Nephron (organoid): ENCODE measurements at regions not wholly inside any gene's neighbourhood (a gene's known extent, or its start where the extent isn't known, plus 50 kb on each side); places are given as distances from the start of the nearest gene placed in this dataset.

Experiments used
- H3K27ac Mint-ChIP-seq, 3 experiments: 2 replicates each; pipeline ENCODE4 v1.8.0; 2020; ENCODE audit warnings: mixed read lengths in 3 of 3, mild to moderate bottlenecking in 2 of 3, moderate library complexity in 1 of 3
- H3K27me3 Mint-ChIP-seq: 2 replicates; pipeline ENCODE4 v1.8.0; 2021; ENCODE audit warnings: low read depth, mild to moderate bottlenecking, moderate library complexity, mixed read lengths
- H3K36me3 Mint-ChIP-seq: 2 replicates; pipeline ENCODE4 v1.8.0; 2020; ENCODE audit warnings: low read depth, mixed read lengths
- H3K4me1 Mint-ChIP-seq: 2 replicates; pipeline ENCODE4 v1.8.0; 2020; ENCODE audit warnings: mixed read lengths
- H3K4me3 Mint-ChIP-seq, 3 experiments: 2 replicates each; pipeline ENCODE4 v1.8.0; 2020; ENCODE audit warnings: mild to moderate bottlenecking in 3 of 3, mixed read lengths in 3 of 3, moderate library complexity in 2 of 3
- H3K9me3 Mint-ChIP-seq: 2 replicates; pipeline ENCODE4 v1.8.0; 2020; ENCODE audit warnings: mixed read lengths
- CTCF ChIP-seq, 3 experiments: fragments of 200-600 bp; sonication (generic); IDR thresholded peaks; one replicate each; pipeline ENCODE4 v1.5.0; 2021; ENCODE audit warnings: antibody characterized with exemption in 3 of 3; ENCODE audit not compliant: unreplicated experiment in 3 of 3

GRCh38 chr5:3999929-4000328 lies 404.3 kb downstream of the IRX1 start:
- peaks cover 72% of the 10 kb centered on the region for H3K27me3 Mint-ChIP-seq
- H3K4me3 Mint-ChIP-seq, result no peak overlapping the region
- peaks cover 2% of the 10 kb centered on the region for H3K9me3 Mint-ChIP-seq
- no peak overlapping the region for H3K27ac Mint-ChIP-seq
- no peaks in the 10 kb centered on the region for H3K36me3 Mint-ChIP-seq
- H3K4me1 Mint-ChIP-seq, result peaks cover 16% of the 10 kb centered on the region
- TF ChIP-seq CTCF (IDR thresholded peaks at IDR 0.05; ENCODE audit: unreplicated experiment in 3 of 3), result no peak

GRCh38 chr5:4001004-4001403 lies 405.4 kb downstream of the IRX1 start:
- H3K27ac Mint-ChIP-seq, result no peak overlapping the region
- H3K27me3 Mint-ChIP-seq, result peaks cover 71% of the 10 kb centered on the region
- H3K4me3 Mint-ChIP-seq, result no peak overlapping the region
- H3K4me1 Mint-ChIP-seq, result peaks cover 15% of the 10 kb centered on the region
- H3K36me3 Mint-ChIP-seq, result no peaks in the 10 kb centered on the region
- no peak for TF ChIP-seq CTCF (IDR thresholded peaks at IDR 0.05; ENCODE audit: unreplicated experiment in 3 of 3)
- peaks cover 2% of the 10 kb centered on the region for H3K9me3 Mint-ChIP-seq

GRCh38 chr5:4001758-4002533 lies 406.3 kb downstream of the IRX1 start:
- Mint-ChIP-seq H3K36me3 (no peaks in the 10 kb centered on the region), H3K27ac (no peak overlapping the region), H3K27me3 (peaks cover 63% of the 10 kb centered on the region), H3K4me3 (no peak overlapping the region), H3K9me3 (peaks cover 2% of the 10 kb centered on the region), H3K4me1 (peaks cover 6% of the 10 kb centered on the region)
- TF ChIP-seq CTCF (IDR thresholded peaks at IDR 0.05; ENCODE audit: unreplicated experiment in 3 of 3), result no peak

- H3K27ac Mint-ChIP-seq, result no peak overlapping the region
- TF ChIP-seq CTCF (IDR thresholded peaks at IDR 0.05; ENCODE audit: unreplicated experiment in 3 of 3), result no peak
Measured at GRCh38 chr5:4005335-4005734, 409.7 kb downstream of the IRX1 start.

GRCh38 chr5:4007001-4007400 lies 411.4 kb downstream of the IRX1 start:
- H3K9me3 Mint-ChIP-seq, result no peaks in the 10 kb centered on the region
- no peak overlapping the region for H3K27ac Mint-ChIP-seq
- no peak overlapping the region for H3K4me3 Mint-ChIP-seq
- H3K27me3 Mint-ChIP-seq, result peaks cover 32% of the 10 kb centered on the region
- H3K4me1 Mint-ChIP-seq, result no peaks in the 10 kb centered on the region
- TF ChIP-seq CTCF (IDR thresholded peaks at IDR 0.05; ENCODE audit: unreplicated experiment in 3 of 3), result no peak
- no peaks in the 10 kb centered on the region for H3K36me3 Mint-ChIP-seq

More at GRCh38 chr5:4005335-4005734, 409.7 kb downstream of the IRX1 start:
- no peaks in the 10 kb centered on the region for H3K4me1 Mint-ChIP-seq
- H3K4me3 Mint-ChIP-seq, result no peak overlapping the region
- H3K9me3 Mint-ChIP-seq, result no peaks in the 10 kb centered on the region
- peaks cover 48% of the 10 kb centered on the region for H3K27me3 Mint-ChIP-seq
- no peaks in the 10 kb centered on the region for H3K36me3 Mint-ChIP-seq

GRCh38 chr5:4011943-4012342 lies 416.3 kb downstream of the IRX1 start:
- Mint-ChIP-seq H3K4me3 (no peak overlapping the region), H3K27me3 (peaks cover 34% of the 10 kb centered on the region), H3K36me3 (no peaks in the 10 kb centered on the region)

More at GRCh38 chr5:4011943-4012342, 416.3 kb downstream of the IRX1 start:
- no peak for TF ChIP-seq CTCF (IDR thresholded peaks at IDR 0.05; ENCODE audit: unreplicated experiment in 3 of 3)
- Mint-ChIP-seq H3K4me1 (peaks cover 4% of the 10 kb centered on the region), H3K9me3 (peaks cover under 1% of the 10 kb centered on the region), H3K27ac (no peak overlapping the region)
